NT2/D1 (cell line): ENCODE measurements at regions not wholly inside any gene's neighbourhood (a gene's known extent, or its start where the extent isn't known, plus 50 kb on each side); places are given as distances from the start of the nearest gene placed in this dataset.

Source experiments
- DNase-seq: peaks from one replicate; pipeline ENCODE4 v3.0.0-alpha.2; 2011; ENCODE audit warnings: low read depth, low spot score
- H3K27me3 ChIP-seq: 2 replicates; pipeline ENCODE4 v1.6.0; 2011; ENCODE audit warnings: mild to moderate bottlenecking; ENCODE audit not compliant: insufficient read length, insufficient read depth
- H3K36me3 ChIP-seq: 2 replicates; pipeline ENCODE4 v1.6.1; 2011; ENCODE audit warnings: mild to moderate bottlenecking, low read length, mixed read lengths; ENCODE audit not compliant: insufficient read depth, insufficient read length
- H3K4me1 ChIP-seq: 2 replicates; pipeline ENCODE4 v1.5.1; 2011; ENCODE audit not compliant: insufficient read depth, insufficient read length
- H3K4me3 ChIP-seq: 2 replicates; pipeline ENCODE4 v1.5.1; 2011; ENCODE audit warnings: low read depth; ENCODE audit not compliant: insufficient read length
- H3K9ac ChIP-seq: 2 replicates; pipeline ENCODE4 v1.6.0; 2011; ENCODE audit warnings: low read depth; ENCODE audit not compliant: insufficient read length
- H3K9me3 ChIP-seq: 2 replicates; pipeline ENCODE4 v1.5.1; 2011; ENCODE audit warnings: mild to moderate bottlenecking, low read length; ENCODE audit not compliant: insufficient read depth
- SUZ12 ChIP-seq: IDR thresholded peaks from 2 replicates; pipeline ENCODE4 v1.6.1; 2011; ENCODE audit not compliant: insufficient read length, insufficient read depth; ENCODE audit errors: extremely low read depth
- YY1 ChIP-seq: IDR thresholded peaks from 2 replicates; pipeline ENCODE4 v1.6.1; 2011; ENCODE audit not compliant: insufficient read length, insufficient read depth
- ZNF274 ChIP-seq: IDR thresholded peaks from 2 replicates; pipeline ENCODE4 v1.6.1; 2011; ENCODE audit warnings: mild to moderate bottlenecking, low read depth, low read length

DNA sequence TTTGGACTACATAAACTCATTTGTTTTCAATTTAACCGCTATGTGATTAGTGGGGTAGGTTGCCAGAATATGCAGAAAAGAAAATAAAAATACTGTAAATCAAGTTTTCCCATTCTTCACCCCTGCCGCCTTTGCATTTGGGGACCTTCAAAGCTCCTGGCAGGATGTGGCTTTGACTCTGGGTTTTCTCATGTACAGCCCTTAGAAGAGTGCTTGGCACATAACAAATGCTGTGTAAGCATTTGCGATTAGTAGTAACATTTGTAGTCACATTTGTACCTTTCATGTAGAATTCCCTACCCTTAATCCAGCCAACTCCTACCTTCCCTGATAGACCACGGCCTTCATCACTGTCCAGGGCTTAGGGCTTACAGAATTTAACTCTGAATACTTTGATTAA is 262.6 kb downstream of the MREG start:
- no peak overlapping the region for H3K9ac ChIP-seq

DNA sequence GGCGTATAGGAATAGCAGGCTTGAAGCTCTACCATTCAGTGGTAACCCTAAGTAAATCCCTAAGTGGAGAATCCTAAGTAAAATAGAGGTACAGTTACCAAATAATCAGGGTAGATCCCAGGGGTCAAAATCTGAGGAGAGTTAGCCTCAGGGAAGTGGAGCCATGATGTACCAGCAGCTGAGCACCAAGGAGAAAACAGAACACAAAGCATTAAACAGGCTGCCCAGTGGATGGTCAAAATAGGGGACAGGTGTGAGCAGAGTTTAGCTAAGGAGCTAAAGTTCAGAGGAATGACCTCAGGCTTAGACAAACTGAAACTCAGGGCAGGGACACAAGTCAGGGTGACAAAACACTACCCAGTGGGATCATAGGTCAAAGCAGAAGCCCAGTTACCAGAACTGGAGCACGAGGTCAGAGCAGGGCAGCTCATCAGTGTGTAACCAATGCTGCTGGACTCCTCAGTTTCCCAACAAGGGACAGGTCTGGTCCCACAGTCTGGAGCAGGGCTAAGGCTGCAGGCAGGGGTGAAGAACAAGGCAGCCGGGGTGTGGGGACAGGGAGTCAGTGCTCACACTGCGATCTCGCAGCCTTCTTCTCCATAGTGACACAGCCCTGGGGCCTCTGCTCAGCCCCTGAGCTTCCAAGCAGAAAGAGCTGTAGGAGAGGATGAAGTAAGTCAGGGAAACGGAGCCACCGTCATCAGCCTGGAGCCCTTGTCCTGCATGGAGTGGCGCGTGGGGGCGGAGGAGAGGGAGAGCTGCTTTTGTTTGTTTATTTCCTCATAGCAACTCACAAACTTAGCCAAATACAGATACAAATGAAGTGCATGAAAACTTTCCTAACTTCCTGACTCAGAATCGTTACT is 264.0 kb downstream of the MREG start:
- TF ChIP-seq SUZ12 (no peak), ZNF274 (no peak), YY1 (no peak)
- Histone ChIP-seq H3K9ac (no peak overlapping the region), H3K36me3 (no peaks in the 10 kb centered on the region), H3K4me3 (no peak overlapping the region), H3K27me3 (no peaks in the 10 kb centered on the region), H3K4me1 (no peaks in the 10 kb centered on the region), H3K9me3 (no peaks in the 10 kb centered on the region)
- no peak for DNase-seq

More for the DNA sequence above, 262.6 kb downstream of the MREG start:
- no peak overlapping the region for H3K4me3 ChIP-seq
- DNase-seq = no peak
- no peaks in the 10 kb centered on the region for H3K27me3 ChIP-seq
- no peaks in the 10 kb centered on the region for H3K36me3 ChIP-seq
- H3K4me1 ChIP-seq = no peaks in the 10 kb centered on the region
- TF ChIP-seq ZNF274 (no peak), SUZ12 (no peak), YY1 (no peak)
- H3K9me3 ChIP-seq = no peaks in the 10 kb centered on the region

DNA sequence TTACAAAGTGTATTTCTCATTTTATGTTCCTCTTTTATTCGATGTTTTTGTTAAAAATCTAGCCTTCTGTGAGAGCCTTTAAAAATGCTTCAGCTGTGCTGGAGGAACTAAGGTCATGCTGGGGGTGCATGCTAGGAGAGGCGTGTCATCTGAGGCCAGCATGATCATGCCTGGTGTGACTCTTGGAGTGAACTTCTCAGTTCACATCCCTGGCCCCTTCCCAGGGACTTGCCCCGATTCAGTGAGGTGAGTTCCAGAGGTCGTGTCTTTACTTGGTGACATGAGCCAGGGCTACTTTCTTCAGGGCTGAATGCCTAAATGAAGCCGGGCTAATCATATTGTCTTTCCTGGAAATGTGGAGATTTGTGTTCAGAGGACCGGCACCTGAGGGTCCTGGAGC is 264.9 kb downstream of the MREG start:
- no peaks in the 10 kb centered on the region for H3K27me3 ChIP-seq
- H3K36me3 ChIP-seq = no peaks in the 10 kb centered on the region

DNA sequence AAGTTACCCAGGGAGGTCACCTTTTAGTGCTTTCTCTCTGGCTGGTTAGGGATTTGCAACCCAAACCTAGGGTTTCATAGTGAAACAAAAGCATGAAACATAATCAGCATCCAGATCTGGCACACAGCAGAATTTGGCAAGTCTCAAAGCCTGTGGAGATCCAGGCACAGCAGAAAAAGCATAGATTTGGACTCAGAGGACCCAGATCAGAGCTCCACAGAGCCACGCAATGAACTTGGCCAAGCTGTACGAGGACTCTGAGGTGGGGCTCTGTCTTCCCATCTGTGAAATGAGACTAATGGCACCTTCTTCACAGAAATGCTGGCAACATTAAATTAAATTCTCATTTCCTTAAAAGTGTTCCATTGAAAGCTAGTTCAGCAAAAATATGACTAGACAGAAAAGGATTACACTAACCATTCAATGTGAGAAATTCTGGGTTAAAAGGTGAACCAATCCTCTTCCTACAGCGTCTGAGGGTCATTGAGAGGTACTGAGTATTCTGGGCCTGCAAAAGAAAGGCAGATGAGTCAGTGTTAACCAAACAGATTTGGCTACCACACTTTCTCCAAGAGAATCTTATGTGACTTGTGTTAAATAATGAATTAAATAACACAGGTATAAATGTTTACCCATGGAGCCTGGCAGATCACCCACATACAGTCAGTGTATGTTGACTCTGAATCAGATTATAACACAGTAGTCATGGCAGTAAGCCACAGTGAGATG is 266.3 kb downstream of the MREG start:
- Histone ChIP-seq H3K4me1 (no peaks in the 10 kb centered on the region), H3K9ac (no peak overlapping the region)
- TF ChIP-seq ZNF274 = no peak

More for the DNA sequence above, 264.9 kb downstream of the MREG start:
- Histone ChIP-seq H3K9ac (no peak overlapping the region), H3K9me3 (no peaks in the 10 kb centered on the region), H3K4me3 (no peak overlapping the region), H3K4me1 (no peaks in the 10 kb centered on the region)
- no peak for DNase-seq
- TF ChIP-seq SUZ12 (no peak), YY1 (no peak), ZNF274 (no peak)

DNA sequence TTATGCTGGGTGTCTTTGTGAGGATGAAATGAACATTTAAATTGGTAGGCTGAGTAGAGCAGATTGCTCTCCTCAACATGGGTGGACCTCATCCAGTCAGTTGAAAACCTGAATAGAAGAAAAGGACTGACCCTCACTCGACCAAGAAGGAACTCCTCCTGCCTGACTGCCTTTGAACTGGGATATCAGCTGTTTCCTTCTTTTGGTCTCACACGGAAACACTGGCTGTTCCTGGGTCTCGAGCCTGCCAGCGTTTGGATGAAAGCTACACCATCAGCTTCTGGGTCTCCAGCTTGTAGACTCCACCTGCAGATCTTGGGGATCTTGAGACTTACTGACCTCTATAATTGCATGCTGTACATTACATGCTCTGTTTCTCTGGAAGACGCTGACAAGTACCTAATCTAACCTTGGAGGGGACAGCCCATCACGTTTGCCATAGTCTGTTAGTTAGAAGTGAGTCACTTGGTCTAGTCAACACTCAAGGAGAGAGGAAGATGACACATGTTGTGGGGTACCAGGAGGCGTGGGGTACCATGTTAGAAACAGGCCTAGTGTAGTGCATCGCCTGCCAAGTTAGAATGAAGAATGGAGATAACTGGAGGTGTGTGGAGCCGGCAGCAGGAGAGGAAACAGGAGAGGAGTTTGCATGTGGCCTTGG is 267.0 kb downstream of the MREG start:
- TF ChIP-seq ZNF274 (no peak), SUZ12 (no peak), YY1 (no peak)
- no peak for DNase-seq
- Histone ChIP-seq H3K36me3 (no peaks in the 10 kb centered on the region), H3K9me3 (no peaks in the 10 kb centered on the region), H3K27me3 (no peaks in the 10 kb centered on the region), H3K4me3 (no peak overlapping the region), H3K4me1 (no peaks in the 10 kb centered on the region), H3K9ac (no peak overlapping the region)

More for the DNA sequence above, 266.3 kb downstream of the MREG start:
- no peaks in the 10 kb centered on the region for H3K9me3 ChIP-seq
- no peaks in the 10 kb centered on the region for H3K27me3 ChIP-seq
- no peaks in the 10 kb centered on the region for H3K36me3 ChIP-seq
- no peak for DNase-seq
- no peak overlapping the region for H3K4me3 ChIP-seq

DNA sequence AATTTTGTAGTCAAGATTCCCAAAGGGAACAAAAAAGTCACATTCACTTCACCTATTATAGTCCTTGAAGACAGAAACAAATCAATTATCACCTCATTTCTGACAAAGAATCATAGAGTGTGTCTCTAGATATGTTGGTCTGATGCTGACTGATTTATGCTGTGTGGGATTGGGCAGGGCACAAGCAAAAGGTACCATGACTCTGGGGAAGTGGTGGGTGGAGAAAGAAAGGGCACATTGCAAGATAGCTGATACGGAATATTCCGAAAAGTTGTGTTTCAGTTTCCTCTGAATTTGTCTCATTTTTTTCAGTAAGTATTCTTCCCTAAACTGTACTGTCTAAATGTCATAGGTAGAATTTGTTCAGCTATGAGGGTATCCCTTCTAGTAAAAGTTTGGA is 268.0 kb downstream of the MREG start:
- no peak overlapping the region for H3K9ac ChIP-seq
- no peak overlapping the region for H3K4me3 ChIP-seq
- no peaks in the 10 kb centered on the region for H3K36me3 ChIP-seq
- no peaks in the 10 kb centered on the region for H3K4me1 ChIP-seq
- H3K27me3 ChIP-seq = no peaks in the 10 kb centered on the region
- H3K9me3 ChIP-seq = no peaks in the 10 kb centered on the region
- TF ChIP-seq YY1 (no peak), ZNF274 (no peak), SUZ12 (no peak)
- DNase-seq = no peak

DNA sequence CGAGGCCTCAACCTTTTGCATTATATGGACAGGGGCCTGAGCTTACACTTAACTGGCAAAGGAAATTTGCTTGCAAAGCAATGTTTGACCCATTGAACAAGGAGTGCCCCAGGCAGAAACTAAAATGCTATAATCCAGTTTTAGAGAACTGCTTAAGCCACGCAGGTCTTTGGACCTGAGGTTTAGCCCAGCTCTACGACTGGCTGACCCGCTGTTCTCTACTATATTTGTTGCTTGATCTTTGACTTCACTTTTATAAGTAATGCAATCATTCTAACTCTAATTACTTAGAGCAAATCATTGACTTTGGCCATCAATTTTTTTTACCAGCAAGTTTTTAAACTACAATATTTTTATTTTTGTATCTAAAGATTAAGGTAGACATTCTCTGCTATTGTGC is 268.8 kb downstream of the MREG start:
- H3K36me3 ChIP-seq = no peaks in the 10 kb centered on the region
- TF ChIP-seq YY1 (no peak), ZNF274 (no peak), SUZ12 (no peak)
- no peak for DNase-seq
- H3K9ac ChIP-seq = no peak overlapping the region
- no peaks in the 10 kb centered on the region for H3K9me3 ChIP-seq
- H3K4me1 ChIP-seq = no peaks in the 10 kb centered on the region
- H3K4me3 ChIP-seq = no peak overlapping the region
- no peaks in the 10 kb centered on the region for H3K27me3 ChIP-seq
